Breast epithelium (tissue), 3 donors: ENCODE measurements at regions not wholly inside any gene's neighbourhood (a gene's known extent, or its start where the extent isn't known, plus 50 kb on each side); places are given as distances from the start of the nearest gene placed in this dataset.

Experiments
- CTCF ChIP-seq, 3 donors: fragments of 450-650 bp; IDR thresholded peaks; one replicate each; pipeline ENCODE4 v1.5.1; 2016 to 2017; ENCODE audit warnings: antibody characterized with exemption in 3 of 3, mild to moderate bottlenecking in 3 of 3, moderate library complexity in 3 of 3
- POLR2A ChIP-seq: fragments of 450-650 bp; IDR thresholded peaks from one replicate; pipeline ENCODE4 v1.6.1; 2016; ENCODE audit warnings: antibody characterized with exemption, mild to moderate bottlenecking, moderate library complexity

DNA sequence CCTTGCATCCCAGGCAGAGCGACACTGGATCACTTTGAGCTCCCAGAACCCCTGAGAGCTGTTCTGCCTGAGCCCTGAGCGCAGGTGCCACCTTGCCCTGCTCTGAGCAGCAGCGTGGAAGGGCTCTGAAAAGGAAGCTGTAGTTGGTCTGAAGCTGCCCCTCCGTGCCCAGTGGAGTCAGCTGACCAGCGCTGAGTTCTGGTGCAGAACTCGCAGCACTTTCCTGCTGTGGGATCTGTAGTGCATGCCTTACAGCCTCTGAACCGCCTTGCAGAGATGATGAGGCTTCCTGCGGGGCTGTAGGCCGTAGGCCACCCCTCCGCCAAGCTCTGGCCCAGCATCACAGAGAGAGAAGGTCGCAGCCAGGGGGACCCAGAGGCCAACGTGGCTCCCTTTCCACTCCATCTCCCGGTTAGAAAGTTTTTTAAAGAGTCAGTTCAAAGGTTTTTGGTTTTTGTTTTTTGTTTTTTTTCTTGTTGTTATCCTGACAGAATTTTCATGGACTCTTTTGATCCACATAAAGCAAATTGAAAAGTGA is 158.3 kb upstream of the CST7 start:
- no peak for TF ChIP-seq POLR2A
- TF ChIP-seq CTCF (IDR thresholded peaks at IDR 0.05), result no peak
